Sigmoid colon (tissue), 4 donors: ENCODE measurements at regions not wholly inside any gene's neighbourhood (a gene's known extent, or its start where the extent isn't known, plus 50 kb on each side); places are given as distances from the start of the nearest gene placed in this dataset.

Experiments used
- POLR2AphosphoS5 ChIP-seq, 4 donors: sonication (generic); formaldehyde crosslinking; IDR thresholded peaks; one replicate each; pipeline ENCODE4 v1.6.1; 2017; ENCODE audit warnings: antibody characterized with exemption in 4 of 4
- TF ChIP-seq, protein P1 (sequence below), 4 experiments: fragments of 450-650 bp in 3 of 4; fragments of 200-600 bp in 1 of 4; IDR thresholded peaks; one replicate each; pipeline ENCODE4 v1.5.1; 2016 to 2019; ENCODE audit warnings: antibody characterized with exemption in 4 of 4, mild to moderate bottlenecking in 3 of 4, moderate library complexity in 2 of 4

DNA sequence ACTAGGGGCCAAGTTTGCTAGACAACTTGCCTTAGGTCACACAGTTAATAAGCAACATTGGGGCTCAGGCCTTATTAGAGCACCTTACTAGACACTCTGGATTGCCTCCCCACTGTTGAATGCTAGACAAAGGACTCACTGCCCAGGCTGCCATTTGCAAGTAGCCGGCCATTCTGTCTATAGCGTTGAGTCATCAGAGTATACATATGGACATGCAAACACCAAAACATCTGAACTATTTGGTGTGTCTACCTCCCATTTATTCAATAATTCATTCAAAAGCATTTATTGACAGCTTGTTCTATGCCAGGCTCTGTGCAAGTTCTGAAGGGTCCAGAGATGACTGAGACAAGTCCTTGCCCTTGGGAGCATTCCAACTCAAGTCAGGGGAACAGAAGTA is 181.4 kb upstream of the DPT start:
- TF ChIP-seq, protein P1, sequence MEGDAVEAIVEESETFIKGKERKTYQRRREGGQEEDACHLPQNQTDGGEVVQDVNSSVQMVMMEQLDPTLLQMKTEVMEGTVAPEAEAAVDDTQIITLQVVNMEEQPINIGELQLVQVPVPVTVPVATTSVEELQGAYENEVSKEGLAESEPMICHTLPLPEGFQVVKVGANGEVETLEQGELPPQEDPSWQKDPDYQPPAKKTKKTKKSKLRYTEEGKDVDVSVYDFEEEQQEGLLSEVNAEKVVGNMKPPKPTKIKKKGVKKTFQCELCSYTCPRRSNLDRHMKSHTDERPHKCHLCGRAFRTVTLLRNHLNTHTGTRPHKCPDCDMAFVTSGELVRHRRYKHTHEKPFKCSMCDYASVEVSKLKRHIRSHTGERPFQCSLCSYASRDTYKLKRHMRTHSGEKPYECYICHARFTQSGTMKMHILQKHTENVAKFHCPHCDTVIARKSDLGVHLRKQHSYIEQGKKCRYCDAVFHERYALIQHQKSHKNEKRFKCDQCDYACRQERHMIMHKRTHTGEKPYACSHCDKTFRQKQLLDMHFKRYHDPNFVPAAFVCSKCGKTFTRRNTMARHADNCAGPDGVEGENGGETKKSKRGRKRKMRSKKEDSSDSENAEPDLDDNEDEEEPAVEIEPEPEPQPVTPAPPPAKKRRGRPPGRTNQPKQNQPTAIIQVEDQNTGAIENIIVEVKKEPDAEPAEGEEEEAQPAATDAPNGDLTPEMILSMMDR (IDR thresholded peaks at IDR 0.05), result no peak
- TF ChIP-seq POLR2AphosphoS5 (IDR thresholded peaks at IDR 0.05), result no peak
